ENCODE measurements at regions not wholly inside any gene's neighbourhood (a gene's known extent, or its start where the extent isn't known, plus 50 kb on each side); places are given as distances from the start of the nearest gene placed in this dataset.

DNA sequence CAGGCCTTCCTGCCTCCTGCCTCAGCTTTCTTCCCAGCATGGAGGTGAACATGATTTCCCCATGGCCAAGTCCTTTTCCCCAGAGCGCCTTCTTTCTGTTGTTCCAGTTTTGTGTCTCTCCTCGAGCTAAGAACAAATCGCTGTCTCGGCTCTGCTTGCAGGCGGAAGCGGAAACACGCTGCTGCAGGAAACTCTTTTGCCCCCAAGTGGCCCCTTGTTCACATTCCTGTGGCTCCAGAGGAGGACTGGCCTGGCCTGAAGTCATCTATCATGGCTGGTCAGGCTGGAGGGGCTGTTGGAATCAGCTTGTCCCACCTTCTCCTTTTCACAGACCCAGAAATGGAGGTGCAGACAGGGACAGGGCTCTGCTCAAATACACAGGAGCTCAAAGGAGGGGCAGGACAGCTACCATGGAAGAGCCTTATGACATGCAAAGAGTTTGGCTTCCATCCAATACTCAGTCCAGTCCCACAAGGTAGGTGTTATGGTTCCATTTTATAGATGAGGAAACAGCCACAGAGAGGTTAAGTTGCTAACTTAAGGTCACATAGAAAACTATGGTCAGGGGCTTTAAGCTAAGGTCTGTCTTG, 182.2 kb upstream of the SYT13 start:
- H2AK5ac ChIP-seq (ENCODE audit: low read depth, low read length): no peak overlapping the region
- 10% methylated on average over 2 of the region's 7 CpGs; no CpG with 5 or more reads in 1 of the 2 experiments for WGBS, 2 experiments (ENCODE audit: extremely low coverage in 2 of 2, insufficient read length in 1 of 2)
- H3K79me1 ChIP-seq (ENCODE audit: low read depth in 1 of 2, low read length in 2 of 2): no peaks in the 10 kb centered on the region
- ChIA-PET POLR2A (ENCODE audit: unreplicated experiment) (no interaction called here), CTCF (interaction anchor here (0.9 kb wide), 1 partner anchor 14 kb away, joined by 3 read pairs; no protein-coding TSS in a partner anchor)
- intact Hi-C loops (cut with micrococcal nuclease): no loop called here
- H4K91ac ChIP-seq (ENCODE audit: insufficient read depth, low read depth, low read length): no peak overlapping the region
- no peak overlapping the region for H3K4me3 ChIP-seq (ENCODE audit: insufficient read depth, low read depth, low read length)
- no peak overlapping the region for H2BK120ac ChIP-seq (ENCODE audit: low read depth, low read length)
- H4K5ac ChIP-seq (ENCODE audit: low read depth, low read length): no peak overlapping the region
- no peak overlapping the region for H2BK20ac ChIP-seq (ENCODE audit: low read depth, low read length)
- no peak overlapping the region for H4K8ac ChIP-seq (ENCODE audit: low read depth in 2 of 2, low read length in 2 of 2)
- no peak overlapping the region for H2BK15ac ChIP-seq (ENCODE audit: low read depth, low read length)
- no peak overlapping the region for H3K9ac ChIP-seq (ENCODE audit: low read depth, low read length)
- H4K20me1 ChIP-seq (ENCODE audit: insufficient read depth, low read length): no peaks in the 10 kb centered on the region
- no peak overlapping the region for H3K23ac ChIP-seq (ENCODE audit: low read depth, low read length)
- no peak overlapping the region for H3K27ac ChIP-seq (ENCODE audit: insufficient read depth, low read length)
- TF ChIP-seq, protein P1, sequence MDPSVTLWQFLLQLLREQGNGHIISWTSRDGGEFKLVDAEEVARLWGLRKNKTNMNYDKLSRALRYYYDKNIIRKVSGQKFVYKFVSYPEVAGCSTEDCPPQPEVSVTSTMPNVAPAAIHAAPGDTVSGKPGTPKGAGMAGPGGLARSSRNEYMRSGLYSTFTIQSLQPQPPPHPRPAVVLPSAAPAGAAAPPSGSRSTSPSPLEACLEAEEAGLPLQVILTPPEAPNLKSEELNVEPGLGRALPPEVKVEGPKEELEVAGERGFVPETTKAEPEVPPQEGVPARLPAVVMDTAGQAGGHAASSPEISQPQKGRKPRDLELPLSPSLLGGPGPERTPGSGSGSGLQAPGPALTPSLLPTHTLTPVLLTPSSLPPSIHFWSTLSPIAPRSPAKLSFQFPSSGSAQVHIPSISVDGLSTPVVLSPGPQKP (IDR thresholded peaks at IDR 0.05; ENCODE audit: borderline replicate concordance, low read depth, low read length): no peak
- TF ChIP-seq MXI1 (IDR thresholded peaks at IDR 0.05; ENCODE audit: borderline replicate concordance, low read depth, low read length) (no peak), RCOR1 (IDR thresholded peaks at IDR 0.05; ENCODE audit: insufficient replicate concordance, low read length) (no peak), CHD1 (IDR thresholded peaks at IDR 0.05; ENCODE audit: low read depth, low read length) (no peak), RFX5 (IDR thresholded peaks at IDR 0.05; ENCODE audit: low read depth, low read length) (no peak), MAFK (IDR thresholded peaks at IDR 0.05; ENCODE audit: low read depth, low read length) (no peak), FOS (IDR thresholded peaks at IDR 0.05; ENCODE audit: low read depth, low read length) (no peak), RAD21 (IDR thresholded peaks at IDR 0.05; ENCODE audit: low read length) (no peak), CEBPB (IDR thresholded peaks at IDR 0.05; ENCODE audit: low read depth, low read length) (no peak)
- TF ChIP-seq, protein P2, sequence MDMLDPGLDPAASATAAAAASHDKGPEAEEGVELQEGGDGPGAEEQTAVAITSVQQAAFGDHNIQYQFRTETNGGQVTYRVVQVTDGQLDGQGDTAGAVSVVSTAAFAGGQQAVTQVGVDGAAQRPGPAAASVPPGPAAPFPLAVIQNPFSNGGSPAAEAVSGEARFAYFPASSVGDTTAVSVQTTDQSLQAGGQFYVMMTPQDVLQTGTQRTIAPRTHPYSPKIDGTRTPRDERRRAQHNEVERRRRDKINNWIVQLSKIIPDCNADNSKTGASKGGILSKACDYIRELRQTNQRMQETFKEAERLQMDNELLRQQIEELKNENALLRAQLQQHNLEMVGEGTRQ (IDR thresholded peaks at IDR 0.05; ENCODE audit: low read depth, low read length): no peak
- H3K4ac ChIP-seq (ENCODE audit: low read depth, low read length): no peak overlapping the region
- H2AFZ ChIP-seq (replicated peaks; ENCODE audit: low read length, poor library complexity): peak overlapping the region; percentile 68
- DNase-seq (peak; percentile 4), ATAC-seq (ENCODE audit: low read depth) (no peak)
- H3K18ac ChIP-seq (ENCODE audit: low read depth, low read length): no peak overlapping the region
- no peaks in the 10 kb centered on the region for H3K9me1 ChIP-seq (ENCODE audit: insufficient read depth, low read length)
- H3K9me3 ChIP-seq (ENCODE audit: control insufficient read depth, insufficient read depth, low read length): no peaks in the 10 kb centered on the region
- H3K27me3 ChIP-seq (ENCODE audit: control insufficient read depth, insufficient read depth, low read length): no peaks in the 10 kb centered on the region; the same call in 1 of the 2 replicates
- dilution Hi-C loops (cut with HindIII; ENCODE audit: low sequenced_read_pairs, unreplicated experiment): no loop called here
- in situ Hi-C loops (cut with MboI; ENCODE audit: low sequenced_read_pairs): no loop called here
- H3K56ac ChIP-seq (ENCODE audit: extremely low read depth, insufficient read depth, low read length): no peak overlapping the region
- H2BK5ac ChIP-seq (ENCODE audit: low read depth, low read length, poor library complexity, severe bottlenecking): no peak overlapping the region
- H3K36me3 ChIP-seq (ENCODE audit: control insufficient read depth, insufficient read depth, low read length): no peaks in the 10 kb centered on the region
- H3K4me1 ChIP-seq (ENCODE audit: control insufficient read depth, insufficient read depth, low read length): no peaks in the 10 kb centered on the region
- no peak overlapping the region for H2AK9ac ChIP-seq (replicated peaks; ENCODE audit: low read depth, low read length, poor library complexity)
- BruUV-seq (replicated peaks): no TSS peak
- no peak overlapping the region for H3K14ac ChIP-seq (replicated peaks; ENCODE audit: low read depth, low read length)
- H3K4me2 ChIP-seq (ENCODE audit: low read depth, low read length): no peak overlapping the region

Measured in IMR-90 (cell line).